Endothelial cell of umbilical vein (primary cell): ENCODE measurements at regions not wholly inside any gene's neighbourhood (a gene's known extent, or its start where the extent isn't known, plus 50 kb on each side); places are given as distances from the start of the nearest gene placed in this dataset.

Source experiments
- EZH2 ChIP-seq: IDR thresholded peaks from 2 replicates; pipeline ENCODE4 v1.6.1; 2012; ENCODE audit warnings: borderline replicate concordance, low read depth, mild to moderate bottlenecking, moderate library complexity, low read length, inconsistent platforms; ENCODE audit not compliant: severe bottlenecking
- GATA2 ChIP-seq: IDR thresholded peaks from 2 replicates; pipeline ENCODE4 v1.7.0; 2011; ENCODE audit warnings: low read depth, mild to moderate bottlenecking, moderate library complexity, mixed read lengths, low read length; ENCODE audit not compliant: insufficient read length, insufficient read depth
- JUN ChIP-seq: IDR thresholded peaks from 2 replicates; pipeline ENCODE4 v1.6.1; 2011; ENCODE audit warnings: borderline replicate concordance, low read depth; ENCODE audit not compliant: insufficient read length, insufficient read depth
- MYC ChIP-seq: IDR thresholded peaks from one replicate; pipeline ENCODE4 v1.6.1; 2011; ENCODE audit warnings: mild to moderate bottlenecking, low read depth, low read length
- POLR2A ChIP-seq: IDR thresholded peaks from 2 replicates; pipeline ENCODE4 v1.6.1; 2012; ENCODE audit warnings: low read depth, mild to moderate bottlenecking, control low read depth, low read length
- POLR2AphosphoS5 ChIP-seq: IDR thresholded peaks from 2 replicates; pipeline ENCODE4 v1.6.1; 2012; ENCODE audit warnings: low read depth, mild to moderate bottlenecking, control low read depth, low read length, moderate library complexity; ENCODE audit not compliant: insufficient read depth
- TF ChIP-seq, protein P1 (sequence below), 2 donors: IDR thresholded peaks; 1 replicate in 1 of 2; 2 replicates in 1 of 2; pipeline ENCODE4 v1.5.1; 2011; ENCODE audit warnings: low read length in 2 of 2, mild to moderate bottlenecking in 2 of 2, moderate library complexity in 2 of 2, control low read depth in 1 of 2, inconsistent platforms in 1 of 2, low read depth in 1 of 2; ENCODE audit not compliant: insufficient read depth in 1 of 2; ENCODE audit errors: extremely low read depth in 1 of 2
- TF ChIP-seq, protein P2 (sequence below): IDR thresholded peaks from 2 replicates; pipeline ENCODE4 v1.6.1; 2011; ENCODE audit not compliant: insufficient read depth, insufficient read length

GRCh38 chr11:50174189-50174588 lies 141.5 kb downstream of the OR4C45 start:
- TF ChIP-seq, protein P1, sequence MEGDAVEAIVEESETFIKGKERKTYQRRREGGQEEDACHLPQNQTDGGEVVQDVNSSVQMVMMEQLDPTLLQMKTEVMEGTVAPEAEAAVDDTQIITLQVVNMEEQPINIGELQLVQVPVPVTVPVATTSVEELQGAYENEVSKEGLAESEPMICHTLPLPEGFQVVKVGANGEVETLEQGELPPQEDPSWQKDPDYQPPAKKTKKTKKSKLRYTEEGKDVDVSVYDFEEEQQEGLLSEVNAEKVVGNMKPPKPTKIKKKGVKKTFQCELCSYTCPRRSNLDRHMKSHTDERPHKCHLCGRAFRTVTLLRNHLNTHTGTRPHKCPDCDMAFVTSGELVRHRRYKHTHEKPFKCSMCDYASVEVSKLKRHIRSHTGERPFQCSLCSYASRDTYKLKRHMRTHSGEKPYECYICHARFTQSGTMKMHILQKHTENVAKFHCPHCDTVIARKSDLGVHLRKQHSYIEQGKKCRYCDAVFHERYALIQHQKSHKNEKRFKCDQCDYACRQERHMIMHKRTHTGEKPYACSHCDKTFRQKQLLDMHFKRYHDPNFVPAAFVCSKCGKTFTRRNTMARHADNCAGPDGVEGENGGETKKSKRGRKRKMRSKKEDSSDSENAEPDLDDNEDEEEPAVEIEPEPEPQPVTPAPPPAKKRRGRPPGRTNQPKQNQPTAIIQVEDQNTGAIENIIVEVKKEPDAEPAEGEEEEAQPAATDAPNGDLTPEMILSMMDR (IDR thresholded peaks at IDR 0.05; ENCODE audit: extremely low read depth in 1 of 2, insufficient read depth in 1 of 2, low read depth in 1 of 2, low read length in 2 of 2) = no peak
- TF ChIP-seq, protein P2, sequence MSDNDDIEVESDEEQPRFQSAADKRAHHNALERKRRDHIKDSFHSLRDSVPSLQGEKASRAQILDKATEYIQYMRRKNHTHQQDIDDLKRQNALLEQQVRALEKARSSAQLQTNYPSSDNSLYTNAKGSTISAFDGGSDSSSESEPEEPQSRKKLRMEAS = no peak
- TF ChIP-seq POLR2A (no peak), EZH2 (no peak), POLR2AphosphoS5 (no peak), GATA2 (no peak), JUN (no peak), MYC (no peak)
